IMR-90 (cell line): ENCODE measurements at regions not wholly inside any gene's neighbourhood (a gene's known extent, or its start where the extent isn't known, plus 50 kb on each side); places are given as distances from the start of the nearest gene placed in this dataset.

ENCODE experiments used
- CTCF ChIP-seq: conservative IDR thresholded peaks from 2 replicates; pipeline ENCODE4 v1.5.1; 2012; ENCODE audit warnings: mild to moderate bottlenecking, low read depth, low read length, improper control_type of control experiment
- FOS ChIP-seq: fragments of 150-350 bp; IDR thresholded peaks from 2 replicates; pipeline ENCODE4 v1.6.1; 2016; ENCODE audit warnings: low read depth, low read length
- MAFK ChIP-seq: IDR thresholded peaks from 2 replicates; pipeline ENCODE4 v1.6.1; 2012; ENCODE audit warnings: low read depth, low read length, improper control_type of control experiment
- MAZ ChIP-seq: IDR thresholded peaks from 2 replicates; pipeline ENCODE4 v1.6.1; 2012; ENCODE audit warnings: low read depth, mild to moderate bottlenecking, low read length, improper control_type of control experiment, moderate library complexity, borderline replicate concordance
- MXI1 ChIP-seq: IDR thresholded peaks from 2 replicates; pipeline ENCODE4 v1.6.1; 2012; ENCODE audit warnings: low read depth, mild to moderate bottlenecking, low read length, moderate library complexity, borderline replicate concordance
- POLR2A ChIP-seq: IDR thresholded peaks from 2 replicates; pipeline ENCODE4 v1.6.1; 2012; ENCODE audit warnings: mild to moderate bottlenecking, low read depth, low read length
- RAD21 ChIP-seq: IDR thresholded peaks from 2 replicates; pipeline ENCODE4 v1.6.1; 2012; ENCODE audit warnings: low read length, improper control_type of control experiment
- RFX5 ChIP-seq: IDR thresholded peaks from 2 replicates; pipeline ENCODE4 v1.8.0; 2012; ENCODE audit warnings: low read depth, mild to moderate bottlenecking, low read length, moderate library complexity
- USF2 ChIP-seq: fragments of 150-350 bp; IDR thresholded peaks from 2 replicates; pipeline ENCODE4 v1.6.1; 2017; ENCODE audit warnings: mild to moderate bottlenecking, antibody characterized with exemption, low read length, low read depth

- TF ChIP-seq CTCF (no peak), POLR2A (no peak), RAD21 (no peak), MAFK (no peak), USF2 (no peak), MAZ (no peak), MXI1 (no peak), FOS (no peak), RFX5 (no peak)
These were observed 578.7 kb upstream of the NRP1 start for GRCh38 chr10:33913194-33913593.
